ENCODE measurements at regions not wholly inside any gene's neighbourhood (a gene's known extent, or its start where the extent isn't known, plus 50 kb on each side); places are given as distances from the start of the nearest gene placed in this dataset.
"Not testable (repeated sequence)": the region's sequence is repeated elsewhere in the genome, so short reads cannot be mapped to it uniquely, and the experiment has no call there.

GRCh38 chr2:87573386-87574192 is 174.3 kb upstream of the PLGLB2 start:
- TF ChIP-seq CTCF (optimal IDR thresholded peaks at IDR 0.05 in 1 of 3, IDR thresholded peaks at IDR 0.05 in 1 of 3, conservative IDR thresholded peaks at IDR 0.05 in 1 of 3; ENCODE audit: extremely low read depth in 1 of 3, insufficient read depth in 2 of 3, low read length in 3 of 3); EZH2 (IDR thresholded peaks at IDR 0.05; ENCODE audit: low read length): not testable (repeated sequence)
